Sciatic nerve (tissue), 2 donors: ENCODE measurements at regions not wholly inside any gene's neighbourhood (a gene's known extent, or its start where the extent isn't known, plus 50 kb on each side); places are given as distances from the start of the nearest gene placed in this dataset.
A peak's percentile ranks its signal among the peaks of the same experiment; 100 is the strongest.
"Not testable (repeated sequence)": the region's sequence is repeated elsewhere in the genome, so short reads cannot be mapped to it uniquely, and the experiment has no call there.

Source experiments
- ATAC-seq: fragments of 200-7000 bp; cut with Tn5 transposase; one replicate; pipeline ENCODE4 v1.9.1; 2020; ENCODE audit warnings: mild to moderate bottlenecking, moderate library complexity
- DNase-seq: peaks from one replicate; pipeline ENCODE4 v3.0.0-alpha.2; 2020; ENCODE audit warnings: low spot score
- intact Hi-C: fragments of 100-400 bp; cut with DNase I; formaldehyde crosslinking; loops from one replicate; pipeline ENCODE4 v1.14.2; 2022
- donor health status: DM: no; HTN: no; CAD: no.
- donor health status: DM: no; HTN: no; CAD: no.

DNA sequence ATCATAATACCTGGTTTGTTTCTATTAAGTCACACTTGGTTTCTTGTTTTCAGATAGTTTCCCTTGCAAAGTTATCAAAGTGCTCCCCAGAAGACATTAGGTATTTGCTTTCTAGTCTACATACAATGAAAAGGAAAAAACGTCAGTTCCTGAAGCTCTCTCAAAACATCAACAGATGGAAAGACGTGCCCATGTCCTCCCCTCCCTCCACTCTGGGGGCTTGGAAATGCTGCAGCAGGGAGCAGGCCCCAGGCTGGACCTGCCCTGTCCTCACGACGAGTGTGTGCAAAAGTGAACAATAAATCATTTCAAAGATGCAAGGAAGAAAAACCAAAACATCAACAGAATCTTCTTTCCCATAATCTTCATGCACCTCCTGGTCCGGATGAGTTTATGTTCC is 118.5 kb downstream of the USP22 start:
- intact Hi-C loops: no loop called here
- ATAC-seq: no peak
- DNase-seq: no peak

DNA sequence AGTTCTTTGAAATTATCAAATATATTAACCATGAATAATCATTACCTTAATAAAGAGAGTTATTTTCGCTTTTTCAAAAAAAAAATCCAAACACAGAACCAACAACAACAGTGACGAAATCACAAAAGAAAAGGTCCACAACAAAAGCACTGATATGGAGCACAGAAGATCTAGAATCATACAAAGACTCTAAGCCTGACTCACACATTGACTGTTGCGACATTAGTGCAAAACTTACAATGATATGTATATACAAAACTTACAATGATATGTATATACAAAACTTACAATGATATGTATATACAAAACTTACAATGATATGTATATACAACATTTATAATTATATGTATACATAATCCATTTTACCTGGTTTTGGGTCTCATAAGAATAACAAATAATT is 117.7 kb downstream of the USP22 start:
- intact Hi-C loops: no loop called here
- DNase-seq (no peak), ATAC-seq (no peak)

DNA sequence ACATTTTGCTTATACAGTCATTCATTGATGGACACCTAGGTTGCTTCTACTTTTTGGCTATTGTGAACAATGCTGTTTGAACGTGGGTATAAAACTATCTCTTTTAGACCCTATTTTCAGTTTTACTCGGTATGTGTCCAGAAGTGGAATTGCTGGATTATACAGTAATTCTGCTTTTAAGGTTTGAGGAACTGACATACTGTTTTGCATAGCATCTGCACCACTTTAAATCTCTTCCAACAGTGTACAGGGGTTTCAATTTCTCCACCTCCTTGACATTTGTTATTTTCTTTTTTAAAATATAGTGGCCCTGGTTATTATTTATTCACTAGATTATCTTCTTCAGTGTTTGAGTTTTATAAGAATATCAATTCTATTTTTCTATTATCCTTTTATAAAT is 116.9 kb downstream of the USP22 start:
- ATAC-seq (no peak), DNase-seq (no peak)
- intact Hi-C loops: no loop called here

DNA sequence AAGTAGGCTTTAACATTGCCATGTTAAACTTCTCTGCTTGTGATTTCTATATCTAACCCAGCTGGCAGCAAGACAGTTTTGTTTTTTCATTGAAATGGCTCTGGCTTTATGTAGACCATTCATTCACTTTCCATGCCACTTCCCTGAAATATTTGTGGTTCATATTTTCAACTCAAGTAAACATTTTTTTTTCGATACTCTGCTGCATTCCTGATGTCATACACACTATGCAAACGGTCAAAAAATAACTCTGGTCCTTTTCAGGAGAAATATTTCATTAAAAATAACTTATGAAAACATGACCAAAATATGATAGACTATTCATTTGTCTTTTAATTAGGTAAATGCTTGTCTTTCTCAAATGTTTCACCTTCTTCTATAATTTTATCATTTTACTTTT is 116.3 kb downstream of the USP22 start:
- ATAC-seq (no peak), DNase-seq (no peak)
- intact Hi-C loops: no loop called here

DNA sequence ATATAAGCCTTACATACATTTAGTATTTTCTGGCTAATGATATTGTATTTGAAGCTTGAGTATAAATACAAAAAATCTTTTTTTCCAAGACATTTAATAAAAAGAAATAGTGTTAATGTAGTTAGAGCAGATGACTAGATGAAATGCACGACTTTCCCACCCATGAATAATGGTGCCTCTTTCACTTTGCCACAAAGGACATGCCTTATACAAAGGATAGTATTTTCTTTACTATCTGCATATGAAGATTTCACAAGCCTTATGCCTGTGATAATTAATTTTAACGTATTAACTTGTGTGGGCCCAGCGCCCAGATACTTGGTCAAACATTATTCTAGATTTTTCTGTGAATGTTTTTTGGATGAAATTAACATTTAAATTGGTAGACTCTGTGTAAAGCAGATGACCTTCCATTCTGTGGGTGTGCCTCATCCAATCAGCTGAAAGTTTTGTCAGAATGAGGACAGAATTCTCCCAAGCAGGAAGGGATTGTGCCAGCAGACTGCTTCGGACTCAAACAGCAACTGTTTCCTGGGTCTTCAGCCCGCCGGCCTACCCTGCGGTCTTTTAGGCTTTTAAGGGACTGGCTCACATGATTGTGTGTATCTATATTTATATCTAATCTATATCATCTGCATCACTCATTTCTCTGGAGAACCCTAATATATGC is 115.4 kb downstream of the USP22 start:
- intact Hi-C loops: no loop called here
- ATAC-seq: no peak

DNA sequence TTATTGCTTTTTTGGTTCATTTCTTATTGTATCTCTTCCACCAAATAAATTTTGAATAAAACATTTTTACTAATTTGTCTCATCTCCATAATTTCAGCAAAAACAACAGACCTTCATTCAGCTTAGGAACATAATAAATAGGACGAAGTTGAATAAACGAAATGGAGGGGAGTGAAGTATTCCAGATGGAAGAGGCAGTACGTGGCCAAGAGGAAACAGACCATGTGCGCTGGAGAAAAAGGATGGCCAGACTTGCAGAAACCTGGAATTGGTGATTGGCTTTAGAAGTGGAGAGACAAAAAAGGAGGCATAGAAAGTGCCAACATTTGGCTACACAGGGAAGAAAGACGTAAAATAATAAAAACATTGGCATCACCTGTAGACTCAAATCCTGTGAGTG is 113.5 kb downstream of the USP22 start:
- DNase-seq: no peak
- intact Hi-C loops: no loop called here
- ATAC-seq: no peak

More for the DNA sequence above, 115.4 kb downstream of the USP22 start:
- no peak for DNase-seq

DNA sequence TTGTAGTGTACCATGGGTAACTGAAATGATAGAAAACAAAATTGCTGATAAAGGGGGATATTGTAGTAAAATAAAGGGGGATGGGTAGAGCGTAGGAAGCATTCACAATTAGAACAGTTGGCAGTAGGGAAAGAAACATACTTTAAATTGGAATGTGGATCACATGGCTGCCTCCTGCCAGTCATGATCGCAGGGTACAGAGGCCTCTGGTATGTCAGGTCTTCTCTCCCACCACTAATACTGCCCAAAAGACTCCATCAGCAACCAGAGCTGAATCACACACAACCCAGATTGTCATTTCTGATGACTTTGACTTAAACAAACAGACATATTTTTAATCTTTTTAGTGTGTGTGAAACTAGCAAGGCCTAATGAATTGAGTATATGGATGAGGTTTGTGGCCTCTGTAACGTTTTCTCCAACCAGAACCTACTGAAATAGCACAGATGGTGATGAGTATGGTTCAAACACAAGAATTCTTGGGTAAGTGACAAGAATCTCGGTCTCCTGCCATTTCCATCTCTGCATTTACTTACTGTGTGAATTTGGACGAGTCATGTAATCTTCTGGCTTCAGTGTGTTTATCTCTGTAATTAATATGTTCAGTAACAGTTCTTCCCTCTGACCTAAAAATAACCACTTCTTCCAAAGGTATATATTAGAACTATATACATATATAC is 112.6 kb downstream of the USP22 start:
- ATAC-seq (no peak), DNase-seq (no peak)
- intact Hi-C loops: no loop called here

DNA sequence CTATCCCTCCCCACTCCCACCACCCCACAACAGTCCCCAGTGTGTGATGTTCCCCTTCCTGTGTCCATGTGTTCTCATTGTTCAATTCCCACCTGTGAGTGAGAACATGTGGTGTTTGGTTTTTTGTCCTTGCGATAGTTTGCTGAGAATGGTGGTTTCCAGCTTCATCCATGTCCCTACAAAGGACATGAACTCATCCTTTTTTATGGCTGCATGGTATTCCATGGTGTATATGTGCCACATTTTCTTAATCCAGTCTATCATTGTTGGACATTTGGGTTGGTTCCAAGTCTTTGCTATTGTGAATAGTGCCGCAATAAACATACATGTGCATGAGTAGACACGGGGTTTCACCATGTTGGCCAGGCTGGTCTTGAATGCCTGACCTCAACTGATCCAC is 109.8 kb downstream of the USP22 start:
- ATAC-seq, intact Hi-C loops, DNase-seq: not testable (repeated sequence)

DNA sequence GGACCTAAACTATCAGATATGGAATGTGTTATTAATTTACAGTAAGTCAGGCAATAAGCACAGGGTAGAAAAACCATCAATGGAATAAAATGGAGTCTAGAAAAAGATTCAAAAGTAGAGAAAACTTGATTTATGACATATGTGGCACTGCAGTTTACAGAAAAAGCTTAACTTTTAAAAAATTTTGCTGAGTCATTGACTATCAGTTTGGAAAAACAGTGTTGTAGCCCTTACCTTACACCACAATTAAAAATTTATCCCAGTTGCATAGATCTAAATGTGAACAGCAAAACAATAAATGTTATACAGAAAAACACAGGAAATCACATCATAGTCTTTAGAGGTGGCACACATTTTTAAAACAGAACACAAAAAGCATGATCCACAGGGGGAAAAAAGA is 108.5 kb downstream of the USP22 start:
- no peak for DNase-seq
- intact Hi-C loops: no loop called here
- ATAC-seq: no peak

DNA sequence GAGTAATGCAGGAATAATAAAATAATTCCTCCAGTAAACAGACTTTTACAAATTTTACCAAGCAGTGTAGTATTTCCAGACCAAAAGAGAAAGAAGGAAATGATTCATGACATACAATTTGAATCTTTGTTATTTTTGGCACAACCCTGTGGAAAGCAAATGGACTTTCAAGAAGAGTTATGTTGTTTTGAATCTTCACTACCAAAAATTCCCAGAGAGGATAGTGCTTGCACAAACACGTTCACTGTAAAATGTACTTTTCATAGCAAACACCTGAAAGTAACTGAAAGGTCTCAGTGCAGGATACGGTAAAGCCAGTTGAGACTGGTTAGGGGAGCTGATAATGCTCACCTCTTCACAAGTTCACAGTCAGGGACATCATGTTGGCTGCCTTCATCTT is 107.1 kb downstream of the USP22 start:
- intact Hi-C loops: no loop called here
- DNase-seq: no peak
- ATAC-seq: peak; percentile 82

DNA sequence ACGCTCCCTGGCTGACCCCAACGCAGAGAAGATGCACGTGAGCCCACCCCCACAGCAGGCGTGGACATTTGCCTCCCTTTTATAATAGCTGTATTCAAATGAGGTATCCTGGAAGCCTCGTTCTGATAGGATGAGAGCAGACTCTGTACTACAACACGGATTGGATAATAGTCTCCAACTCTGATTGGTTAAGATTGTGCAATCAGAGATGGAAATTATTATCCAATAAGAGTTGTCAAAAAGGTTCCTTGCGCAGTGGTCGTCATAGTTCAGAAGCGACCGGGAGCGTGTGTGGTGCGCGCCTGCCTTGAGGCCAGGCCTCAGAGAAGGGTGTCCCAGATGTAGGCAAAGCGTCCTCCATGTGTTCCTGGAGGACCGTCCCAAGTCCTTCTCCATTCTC is 104.6 kb downstream of the USP22 start:
- no peak for ATAC-seq

DNA sequence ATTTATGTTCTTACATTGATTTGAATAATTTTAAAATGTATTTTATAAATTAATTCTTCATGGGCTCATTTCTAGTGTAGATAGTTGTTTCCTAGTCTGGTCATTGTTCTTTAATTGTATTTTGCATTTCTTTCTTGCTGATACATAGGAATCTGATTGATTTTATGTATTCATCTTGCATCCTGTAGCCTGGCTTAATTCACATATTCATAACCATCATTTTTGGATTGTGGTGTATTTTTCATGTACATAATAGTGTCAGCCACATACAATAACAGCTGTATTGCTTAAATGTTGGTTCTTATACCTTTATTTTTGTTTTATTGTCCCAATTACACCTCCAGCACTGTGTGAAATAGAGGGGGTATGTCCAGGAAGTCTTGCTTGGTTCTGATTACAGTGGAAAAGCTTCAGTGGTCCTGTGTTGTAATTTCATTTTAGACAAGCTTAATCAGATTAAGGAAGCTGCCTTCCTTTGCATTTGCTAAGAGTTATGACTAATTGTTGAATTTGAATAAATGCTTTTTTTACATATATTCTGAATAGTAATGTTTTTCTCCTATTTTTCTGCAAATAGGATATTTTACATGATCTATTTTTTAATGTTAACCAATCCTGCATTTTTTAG is 103.7 kb downstream of the USP22 start:
- ATAC-seq: no peak

More for the DNA sequence above, 104.6 kb downstream of the USP22 start:
- no peak for DNase-seq
- intact Hi-C loops: no loop called here

DNA sequence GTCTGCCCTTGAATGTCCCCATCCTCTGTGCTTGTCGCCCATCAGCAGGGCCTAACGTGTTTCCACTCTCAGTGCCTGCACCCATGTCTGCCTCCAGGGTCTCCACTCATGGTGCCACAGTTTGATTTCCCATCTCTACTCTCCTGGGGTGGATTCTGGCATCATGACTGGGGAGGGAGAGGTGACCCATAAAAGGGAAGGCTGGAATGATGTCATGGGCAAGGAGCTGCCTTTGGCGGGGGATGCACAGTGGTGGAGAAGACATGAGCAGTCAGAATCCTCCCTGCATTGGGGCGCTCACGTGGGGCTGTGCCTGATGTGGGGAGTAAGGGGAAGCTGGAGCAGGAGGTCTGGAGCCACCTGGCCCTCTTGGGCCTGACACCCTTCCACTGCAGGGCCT is 100.9 kb downstream of the USP22 start:
- intact Hi-C loops: no loop called here
- DNase-seq: no peak
- no peak for ATAC-seq

More for the DNA sequence above, 103.7 kb downstream of the USP22 start:
- no peak for DNase-seq
- intact Hi-C loops: no loop called here

DNA sequence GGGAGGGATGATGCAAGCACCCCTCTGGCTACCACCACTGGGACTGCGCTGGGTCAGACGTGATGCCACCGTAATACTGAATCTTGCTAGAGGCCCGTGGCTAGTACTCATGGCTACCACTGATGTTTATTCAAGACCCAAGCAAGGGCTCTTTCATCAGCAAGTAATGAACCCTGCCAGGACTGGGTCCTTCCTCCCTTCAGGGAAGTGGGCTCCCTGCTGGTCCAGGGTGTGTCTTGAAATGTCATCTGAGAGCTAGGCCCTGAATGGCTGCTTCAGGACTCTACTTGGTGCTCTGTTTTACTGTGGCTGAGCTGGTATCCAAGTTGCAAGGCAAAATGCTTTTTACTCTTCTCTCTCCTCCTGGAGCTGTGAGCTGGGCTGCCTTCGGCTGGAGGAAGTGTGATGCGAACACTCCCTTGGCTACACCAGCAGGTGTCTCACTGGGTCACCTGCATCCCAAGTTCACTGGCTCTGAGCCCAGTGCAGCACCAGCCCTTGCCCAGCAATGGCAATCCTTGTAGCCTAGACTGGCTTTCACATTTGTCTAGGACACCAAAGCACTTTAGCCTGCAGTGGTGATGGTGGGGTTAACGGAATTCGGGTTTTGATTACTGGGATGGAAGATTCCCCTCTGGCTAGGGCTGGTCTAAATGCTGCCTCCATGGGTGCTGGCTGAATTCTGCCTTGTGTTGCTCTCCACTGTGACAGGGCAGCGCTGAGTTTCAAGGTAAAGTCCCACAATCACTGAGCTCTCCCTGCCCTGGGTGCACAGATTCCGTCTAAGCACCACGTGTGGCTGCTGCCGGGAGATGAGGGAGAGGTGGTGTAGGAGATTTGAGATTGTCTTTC is 98.6 kb downstream of the USP22 start:
- ATAC-seq: no peak
- no peak for DNase-seq
- intact Hi-C loops: no loop called here

DNA sequence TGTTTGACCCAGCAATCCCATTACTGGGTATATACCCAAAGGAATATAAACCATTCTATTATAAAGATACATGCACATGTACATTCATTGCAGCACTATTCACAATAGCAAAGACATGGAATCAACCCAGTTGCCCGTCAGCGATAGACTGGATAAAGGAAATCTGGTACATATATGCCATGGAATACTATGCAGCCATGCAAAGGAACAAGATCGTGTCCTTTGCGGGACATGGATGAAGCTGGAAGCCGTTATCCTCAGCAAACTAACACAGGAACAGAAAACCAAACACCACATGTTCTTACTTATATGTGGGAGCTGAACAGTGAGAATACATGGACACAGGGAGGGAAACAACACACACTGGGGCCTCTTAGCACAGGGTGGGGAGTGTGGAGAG is 95.1 kb downstream of the USP22 start:
- DNase-seq, intact Hi-C loops, ATAC-seq: not testable (repeated sequence)

DNA sequence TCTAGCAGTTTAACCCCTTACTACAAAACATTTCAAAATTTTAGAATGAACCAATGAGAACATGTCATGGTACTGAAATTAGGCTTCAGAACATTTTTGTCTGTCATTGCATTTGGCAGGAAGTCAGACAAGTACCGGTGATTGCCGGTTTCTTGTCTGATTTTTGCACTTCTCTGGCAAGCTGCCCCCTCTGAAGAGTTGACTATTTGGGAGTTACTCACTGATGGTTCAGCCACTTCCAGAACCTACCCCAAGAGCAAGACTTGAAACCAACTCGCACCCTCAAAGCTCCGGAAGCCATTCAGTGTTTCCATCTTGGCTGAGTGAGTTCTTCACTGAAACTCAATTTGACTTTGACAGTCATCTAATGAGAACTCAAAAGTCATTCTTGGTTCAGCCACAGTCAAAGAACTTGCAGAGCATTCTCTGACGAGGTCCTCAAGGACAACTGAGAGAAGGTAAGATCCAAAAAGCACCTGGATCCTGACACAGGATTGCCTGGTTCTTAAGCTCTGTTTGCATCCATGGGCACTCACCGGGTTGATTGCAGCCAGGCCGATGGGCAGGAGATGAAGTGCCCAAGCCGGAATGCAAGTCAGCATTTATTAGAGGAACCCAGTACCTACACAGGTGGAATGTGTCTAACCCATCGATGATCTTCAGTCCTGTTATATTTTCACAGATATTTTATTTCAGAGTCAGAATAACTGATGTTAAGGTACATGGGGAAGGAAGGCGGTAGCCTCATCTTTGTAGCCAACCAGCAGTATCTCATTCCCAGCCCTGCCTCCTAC is 93.6 kb downstream of the USP22 start:
- ATAC-seq: no peak
- intact Hi-C loops: no loop called here
- no peak for DNase-seq
